Astrocyte (in vitro differentiated cells and primary cell): ENCODE measurements at regions not wholly inside any gene's neighbourhood (a gene's known extent, or its start where the extent isn't known, plus 50 kb on each side); places are given as distances from the start of the nearest gene placed in this dataset.

Experiments used
- DNase-seq: peaks from one replicate; pipeline ENCODE4 v3.0.0-alpha.2; 2010; ENCODE audit warnings: low read depth
- FAIRE-seq: peaks from 2 replicates; lab custom pipeline; 2011; peaks lifted over from hg19 to GRCh38; lab: Jason Lieb, UNC
- H2AFZ ChIP-seq: 2 replicates; pipeline ENCODE4 v1.6.0; 2012; ENCODE audit warnings: low read depth, low read length, inconsistent platforms
- H3K27ac ChIP-seq: 2 replicates; pipeline ENCODE4 v1.5.1; 2011; ENCODE audit warnings: low read depth, low read length, inconsistent platforms
- H3K27me3 ChIP-seq: 2 replicates; pipeline ENCODE4 v1.6.0; 2011; ENCODE audit warnings: low read length, inconsistent platforms; ENCODE audit not compliant: insufficient read depth
- H3K36me3 ChIP-seq: 2 replicates; pipeline ENCODE4 v1.5.1; 2011; ENCODE audit warnings: low read length, inconsistent platforms; ENCODE audit not compliant: insufficient read depth
- H3K4me1 ChIP-seq: 2 replicates; pipeline ENCODE4 v1.5.1; 2011; ENCODE audit warnings: low read length, inconsistent platforms; ENCODE audit not compliant: insufficient read depth
- H3K4me2 ChIP-seq: 2 replicates; pipeline ENCODE4 v1.6.0; 2012; ENCODE audit warnings: low read length, inconsistent platforms
- H3K4me3 ChIP-seq: 2 replicates; pipeline ENCODE4 v1.5.1; 2011; ENCODE audit warnings: low read depth, mild to moderate bottlenecking, low read length, inconsistent platforms; ENCODE audit not compliant: insufficient read depth
- H3K79me2 ChIP-seq: 2 replicates; pipeline ENCODE4 v1.6.0; 2012; ENCODE audit warnings: mild to moderate bottlenecking, low read length, inconsistent platforms; ENCODE audit not compliant: insufficient read depth
- H3K9ac ChIP-seq: 2 replicates; pipeline ENCODE4 v1.6.0; 2012; ENCODE audit warnings: mild to moderate bottlenecking, low read length, inconsistent platforms
- H3K9me3 ChIP-seq: 2 replicates; pipeline ENCODE4 v1.5.1; 2012; ENCODE audit warnings: low read depth, mild to moderate bottlenecking, low read length, inconsistent platforms; ENCODE audit not compliant: insufficient read depth
- H4K20me1 ChIP-seq: 2 replicates; pipeline ENCODE4 v1.6.0; 2012; ENCODE audit warnings: low read length, inconsistent platforms; ENCODE audit not compliant: insufficient read depth
- H3K27ac Mint-ChIP-seq: one replicate; pipeline ENCODE4 v1.8.0; 2021; ENCODE audit warnings: mild to moderate bottlenecking, mixed read lengths; ENCODE audit not compliant: unreplicated experiment
- H3K27me3 Mint-ChIP-seq: one replicate; pipeline ENCODE4 v1.8.0; 2021; ENCODE audit warnings: low read depth, mixed read lengths; ENCODE audit not compliant: unreplicated experiment
- H3K36me3 Mint-ChIP-seq: one replicate; pipeline ENCODE4 v1.8.0; 2021; ENCODE audit warnings: low read depth, mixed read lengths; ENCODE audit not compliant: unreplicated experiment
- H3K4me1 Mint-ChIP-seq: one replicate; pipeline ENCODE4 v1.8.0; 2021; ENCODE audit warnings: low read depth, mixed read lengths; ENCODE audit not compliant: unreplicated experiment
- H3K4me3 Mint-ChIP-seq: one replicate; pipeline ENCODE4 v1.8.0; 2021; ENCODE audit warnings: mild to moderate bottlenecking, moderate library complexity, mixed read lengths; ENCODE audit not compliant: unreplicated experiment
- H3K9me3 Mint-ChIP-seq: one replicate; pipeline ENCODE4 v1.8.0; 2021; ENCODE audit warnings: mild to moderate bottlenecking, mixed read lengths; ENCODE audit not compliant: unreplicated experiment
- EZH2 ChIP-seq: IDR thresholded peaks from 2 replicates; pipeline ENCODE4 v1.6.1; 2012; ENCODE audit warnings: mild to moderate bottlenecking, low read length, inconsistent platforms; ENCODE audit not compliant: insufficient read depth
- TF ChIP-seq, protein P1 (sequence below): IDR thresholded peaks from 2 replicates; pipeline ENCODE4 v1.5.1; 2011; ENCODE audit warnings: low read depth, mild to moderate bottlenecking, inconsistent platforms, low read length, moderate library complexity; ENCODE audit not compliant: insufficient read depth

- no peaks in the 10 kb centered on the region for H3K9me3 Mint-ChIP-seq
- no peaks in the 10 kb centered on the region for H3K36me3 ChIP-seq
- no peaks in the 10 kb centered on the region for H3K9me3 ChIP-seq
- H3K27ac Mint-ChIP-seq: no peak overlapping the region
- no peak overlapping the region for H3K9ac ChIP-seq
- no peak overlapping the region for H3K4me3 ChIP-seq
- no peaks in the 10 kb centered on the region for H3K27me3 ChIP-seq
- DNase-seq (no peak), FAIRE-seq (no peak)
- TF ChIP-seq, protein P1, sequence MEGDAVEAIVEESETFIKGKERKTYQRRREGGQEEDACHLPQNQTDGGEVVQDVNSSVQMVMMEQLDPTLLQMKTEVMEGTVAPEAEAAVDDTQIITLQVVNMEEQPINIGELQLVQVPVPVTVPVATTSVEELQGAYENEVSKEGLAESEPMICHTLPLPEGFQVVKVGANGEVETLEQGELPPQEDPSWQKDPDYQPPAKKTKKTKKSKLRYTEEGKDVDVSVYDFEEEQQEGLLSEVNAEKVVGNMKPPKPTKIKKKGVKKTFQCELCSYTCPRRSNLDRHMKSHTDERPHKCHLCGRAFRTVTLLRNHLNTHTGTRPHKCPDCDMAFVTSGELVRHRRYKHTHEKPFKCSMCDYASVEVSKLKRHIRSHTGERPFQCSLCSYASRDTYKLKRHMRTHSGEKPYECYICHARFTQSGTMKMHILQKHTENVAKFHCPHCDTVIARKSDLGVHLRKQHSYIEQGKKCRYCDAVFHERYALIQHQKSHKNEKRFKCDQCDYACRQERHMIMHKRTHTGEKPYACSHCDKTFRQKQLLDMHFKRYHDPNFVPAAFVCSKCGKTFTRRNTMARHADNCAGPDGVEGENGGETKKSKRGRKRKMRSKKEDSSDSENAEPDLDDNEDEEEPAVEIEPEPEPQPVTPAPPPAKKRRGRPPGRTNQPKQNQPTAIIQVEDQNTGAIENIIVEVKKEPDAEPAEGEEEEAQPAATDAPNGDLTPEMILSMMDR: no peak
- TF ChIP-seq EZH2: no peak
- H3K79me2 ChIP-seq: peaks cover 20% of the 10 kb centered on the region
- H3K36me3 Mint-ChIP-seq: peaks cover 6% of the 10 kb centered on the region
- no peak overlapping the region for H3K4me2 ChIP-seq
- no peaks in the 10 kb centered on the region for H4K20me1 ChIP-seq
- H2AFZ ChIP-seq: no peak overlapping the region
- no peak overlapping the region for H3K4me3 Mint-ChIP-seq
- no peak overlapping the region for H3K27ac ChIP-seq
- peaks cover 15% of the 10 kb centered on the region for H3K4me1 Mint-ChIP-seq
- H3K4me1 ChIP-seq: peaks cover 9% of the 10 kb centered on the region
- peaks cover 9% of the 10 kb centered on the region for H3K27me3 Mint-ChIP-seq
Measured at GRCh38 chr15:66850078-66850991, 148.3 kb downstream of the SMAD6 start.

- Histone ChIP-seq H3K9ac (no peak overlapping the region), H3K4me1 (peaks cover 9% of the 10 kb centered on the region), H4K20me1 (no peaks in the 10 kb centered on the region), H3K4me2 (peak overlapping the region; percentile 42), H3K4me3 (no peak overlapping the region), H2AFZ (peak overlapping the region; percentile 78), H3K27ac (no peak overlapping the region), H3K79me2 (peaks cover 17% of the 10 kb centered on the region), H3K36me3 (no peaks in the 10 kb centered on the region), H3K9me3 (no peaks in the 10 kb centered on the region), H3K27me3 (no peaks in the 10 kb centered on the region)
- FAIRE-seq (no peak), DNase-seq (no peak)
- peaks cover 9% of the 10 kb centered on the region for H3K27me3 Mint-ChIP-seq
- no peaks in the 10 kb centered on the region for H3K9me3 Mint-ChIP-seq
- H3K27ac Mint-ChIP-seq: no peak overlapping the region
- H3K4me3 Mint-ChIP-seq: no peak overlapping the region
- H3K4me1 Mint-ChIP-seq: peaks cover 15% of the 10 kb centered on the region
- H3K36me3 Mint-ChIP-seq: peaks cover 6% of the 10 kb centered on the region
- TF ChIP-seq EZH2: no peak
- TF ChIP-seq, protein P1: no peak
Measured at GRCh38 chr15:66850996-66851310, 148.9 kb downstream of the SMAD6 start.
